GDM1 (cell line): ENCODE measurements at regions not wholly inside any gene's neighbourhood (a gene's known extent, or its start where the extent isn't known, plus 50 kb on each side); places are given as distances from the start of the nearest gene placed in this dataset.
A peak's percentile ranks its signal among the peaks of the same experiment; 100 is the strongest.

Experiments used
- DNase-seq: peaks from one replicate; lab custom pipeline; 2025; lab: John Stamatoyannopoulos, UW

- DNase-seq = no peak
Measured at GRCh38 chr13:99663185-99663825, 162.0 kb downstream of the TM9SF2 start.

- no peak for DNase-seq
Measured at GRCh38 chr13:99662678-99663077, 161.4 kb downstream of the TM9SF2 start.

GRCh38 chr13:99661791-99662190 lies 160.5 kb downstream of the TM9SF2 start:
- DNase-seq = no peak

GRCh38 chr13:99659866-99660554 lies 158.7 kb downstream of the TM9SF2 start:
- DNase-seq = no peak

- no peak for DNase-seq
Measured at GRCh38 chr13:99659226-99659625, 158.0 kb downstream of the TM9SF2 start.

GRCh38 chr13:99658261-99658991 lies 157.2 kb downstream of the TM9SF2 start:
- DNase-seq = peak; percentile 25

GRCh38 chr13:99657848-99658260 lies 156.6 kb downstream of the TM9SF2 start:
- no peak for DNase-seq

- no peak for DNase-seq
Measured at GRCh38 chr13:99656844-99657381, 155.6 kb downstream of the TM9SF2 start.

GRCh38 chr13:99656092-99656745 lies 154.9 kb downstream of the TM9SF2 start:
- peak; percentile 64 for DNase-seq

- DNase-seq = no peak
Measured at GRCh38 chr13:99655351-99656091, 154.2 kb downstream of the TM9SF2 start.

- DNase-seq = no peak
Measured at GRCh38 chr13:99654076-99654475, 152.8 kb downstream of the TM9SF2 start.

- DNase-seq = no peak
Measured at GRCh38 chr13:99653526-99653925, 152.3 kb downstream of the TM9SF2 start.

GRCh38 chr13:99652901-99653300 lies 151.6 kb downstream of the TM9SF2 start:
- no peak for DNase-seq

GRCh38 chr13:99652141-99652540 lies 150.9 kb downstream of the TM9SF2 start:
- DNase-seq = no peak

- DNase-seq = no peak
Measured at GRCh38 chr13:99651016-99651415, 149.7 kb downstream of the TM9SF2 start.

- DNase-seq = no peak
Measured at GRCh38 chr13:99650410-99650809, 149.1 kb downstream of the TM9SF2 start.

GRCh38 chr13:99648927-99649326 lies 147.7 kb downstream of the TM9SF2 start:
- DNase-seq = no peak

- no peak for DNase-seq
Measured at GRCh38 chr13:99648066-99648665, 146.9 kb downstream of the TM9SF2 start.

GRCh38 chr13:99647596-99647985 lies 146.3 kb downstream of the TM9SF2 start:
- DNase-seq = no peak

GRCh38 chr13:99646866-99647595 lies 145.8 kb downstream of the TM9SF2 start:
- no peak for DNase-seq
